H54 (cell line): ENCODE measurements at regions not wholly inside any gene's neighbourhood (a gene's known extent, or its start where the extent isn't known, plus 50 kb on each side); places are given as distances from the start of the nearest gene placed in this dataset.
A peak's percentile ranks its signal among the peaks of the same experiment; 100 is the strongest.
"Not testable (repeated sequence)": the region's sequence is repeated elsewhere in the genome, so short reads cannot be mapped to it uniquely, and the experiment has no call there.

Source experiments
- DNase-seq: peaks from one replicate; pipeline ENCODE4 v3.0.0; 2011; ENCODE audit warnings: low spot score, mixed read lengths; ENCODE audit not compliant: insufficient read length
- FAIRE-seq: peaks from 3 replicates; lab custom pipeline; 2011; peaks lifted over from hg19 to GRCh38; lab: Jason Lieb, UNC

- peak; percentile 96 for FAIRE-seq
Measured at GRCh38 chr9:94387338-94388010, 59.0 kb upstream of the NUTM2F start.

GRCh38 chr9:94388011-94388406 lies 59.6 kb upstream of the NUTM2F start:
- FAIRE-seq, DNase-seq: not testable (repeated sequence)

More at GRCh38 chr9:94387338-94388010, 59.0 kb upstream of the NUTM2F start:
- DNase-seq = not testable (repeated sequence)

GRCh38 chr9:94390425-94391098 lies 62.1 kb upstream of the NUTM2F start:
- DNase-seq = not testable (repeated sequence)
- FAIRE-seq = peak; percentile 74

GRCh38 chr9:94392971-94393624 lies 64.7 kb upstream of the NUTM2F start:
- peak; percentile 94 for FAIRE-seq

GRCh38 chr9:94397766-94398379 lies 69.4 kb upstream of the NUTM2F start:
- not testable (repeated sequence) for FAIRE-seq

More at GRCh38 chr9:94392971-94393624, 64.7 kb upstream of the NUTM2F start:
- DNase-seq = not testable (repeated sequence)

GRCh38 chr9:94400461-94400860 lies 72.0 kb upstream of the NUTM2F start:
- FAIRE-seq = peak; percentile 68
- not testable (repeated sequence) for DNase-seq

More at GRCh38 chr9:94397766-94398379, 69.4 kb upstream of the NUTM2F start:
- not testable (repeated sequence) for DNase-seq

GRCh38 chr9:94402795-94403194 lies 74.4 kb upstream of the NUTM2F start:
- FAIRE-seq, DNase-seq: not testable (repeated sequence)

GRCh38 chr9:94403571-94403970 lies 75.1 kb upstream of the NUTM2F start:
- peak; percentile 53 for FAIRE-seq
- DNase-seq = not testable (repeated sequence)

GRCh38 chr9:94413665-94414064 lies 85.2 kb upstream of the NUTM2F start:
- DNase-seq = not testable (repeated sequence)
- peak; percentile 99 for FAIRE-seq

- DNase-seq, FAIRE-seq: not testable (repeated sequence)
Measured at GRCh38 chr9:94415111-94415510, 86.7 kb upstream of the NUTM2F start.

GRCh38 chr9:94420098-94420497 lies 91.7 kb upstream of the NUTM2F start:
- not testable (repeated sequence) for DNase-seq
- FAIRE-seq = peak; percentile 43

- FAIRE-seq = peak; percentile 90
- DNase-seq = not testable (repeated sequence)
Measured at GRCh38 chr9:94421951-94422350, 93.5 kb upstream of the NUTM2F start.

- FAIRE-seq, DNase-seq: not testable (repeated sequence)
Measured at GRCh38 chr9:94425312-94425711, 96.9 kb upstream of the NUTM2F start.

GRCh38 chr9:94437128-94437527 lies 108.7 kb upstream of the NUTM2F start:
- peak; percentile 93 for FAIRE-seq
- DNase-seq = not testable (repeated sequence)

- FAIRE-seq = peak; percentile 94
- DNase-seq = not testable (repeated sequence)
Measured at GRCh38 chr9:94438336-94438735, 109.9 kb upstream of the NUTM2F start.

GRCh38 chr9:94441146-94441545 lies 112.7 kb upstream of the NUTM2F start:
- not testable (repeated sequence) for FAIRE-seq, DNase-seq
